PFSK-1 (cell line): ENCODE measurements at regions not wholly inside any gene's neighbourhood (a gene's known extent, or its start where the extent isn't known, plus 50 kb on each side); places are given as distances from the start of the nearest gene placed in this dataset.

Source experiments
- FOXP2 ChIP-seq: optimal IDR thresholded peaks from 2 replicates; pipeline ENCODE3; 2011; ENCODE audit warnings: borderline replicate concordance, control low read depth, inconsistent platforms; ENCODE audit not compliant: insufficient read depth; ENCODE audit errors: extremely low read length, extremely low read depth
- POLR2AphosphoS5 ChIP-seq: IDR thresholded peaks from 2 replicates; pipeline ENCODE4 v1.6.1; 2012; ENCODE audit warnings: low read depth, mild to moderate bottlenecking, control low read depth, low read length, moderate library complexity
- SIN3A ChIP-seq: IDR thresholded peaks from 2 replicates; pipeline ENCODE4 v1.6.1; 2012; ENCODE audit warnings: mild to moderate bottlenecking, low read length, moderate library complexity, borderline replicate concordance; ENCODE audit not compliant: insufficient read depth
- TAF1 ChIP-seq: IDR thresholded peaks from 2 replicates; pipeline ENCODE4 v1.6.1; 2012; ENCODE audit warnings: low read length, control low read depth, borderline replicate concordance; ENCODE audit not compliant: insufficient read depth
- TF ChIP-seq, protein P1 (sequence below), 2 experiments: IDR thresholded peaks; 2 replicates each; pipeline versions ENCODE4 v1.6.1 to v1.8.0; 2011 to 2012; ENCODE audit warnings: low read depth in 2 of 2, low read length in 2 of 2, control low read depth in 1 of 2, inconsistent platforms in 1 of 2, mild to moderate bottlenecking in 1 of 2, moderate library complexity in 1 of 2; ENCODE audit not compliant: insufficient read depth in 1 of 2

DNA sequence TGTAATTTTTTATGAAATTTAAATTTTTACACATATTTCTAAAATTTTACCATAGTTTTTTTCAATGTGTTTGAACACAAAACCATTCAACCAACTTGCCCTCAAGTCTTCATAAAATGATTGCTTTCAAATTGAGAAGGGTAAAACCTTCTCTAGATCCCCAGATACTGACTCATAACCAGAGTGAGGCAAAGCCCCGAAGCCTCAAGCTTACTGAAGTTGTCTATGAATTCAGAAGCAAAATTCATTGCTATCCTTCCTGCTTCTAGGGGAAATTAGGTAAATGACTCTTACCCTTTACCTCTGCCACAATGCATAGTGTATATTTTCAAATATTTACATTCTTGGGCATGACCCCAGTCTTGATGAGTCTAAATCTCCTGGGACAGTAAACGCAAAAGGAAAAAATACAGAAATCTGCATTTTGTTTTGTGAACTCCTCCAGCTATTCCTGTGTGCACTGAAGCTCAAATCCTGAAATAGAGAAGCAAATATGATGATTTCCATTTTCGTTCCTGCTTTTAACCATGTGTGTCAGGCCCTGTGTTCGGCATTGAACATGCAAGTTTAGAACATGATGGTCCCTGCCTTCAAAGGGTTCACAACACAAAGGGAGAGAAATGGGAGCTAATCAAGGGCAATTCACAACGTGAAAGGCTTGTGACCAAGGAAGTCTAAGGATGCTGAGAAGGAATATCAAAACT, 246.3 kb downstream of the SUCLG1 start:
- TF ChIP-seq TAF1 (no peak), POLR2AphosphoS5 (no peak), SIN3A (no peak), FOXP2 (no peak)
- TF ChIP-seq, protein P1, sequence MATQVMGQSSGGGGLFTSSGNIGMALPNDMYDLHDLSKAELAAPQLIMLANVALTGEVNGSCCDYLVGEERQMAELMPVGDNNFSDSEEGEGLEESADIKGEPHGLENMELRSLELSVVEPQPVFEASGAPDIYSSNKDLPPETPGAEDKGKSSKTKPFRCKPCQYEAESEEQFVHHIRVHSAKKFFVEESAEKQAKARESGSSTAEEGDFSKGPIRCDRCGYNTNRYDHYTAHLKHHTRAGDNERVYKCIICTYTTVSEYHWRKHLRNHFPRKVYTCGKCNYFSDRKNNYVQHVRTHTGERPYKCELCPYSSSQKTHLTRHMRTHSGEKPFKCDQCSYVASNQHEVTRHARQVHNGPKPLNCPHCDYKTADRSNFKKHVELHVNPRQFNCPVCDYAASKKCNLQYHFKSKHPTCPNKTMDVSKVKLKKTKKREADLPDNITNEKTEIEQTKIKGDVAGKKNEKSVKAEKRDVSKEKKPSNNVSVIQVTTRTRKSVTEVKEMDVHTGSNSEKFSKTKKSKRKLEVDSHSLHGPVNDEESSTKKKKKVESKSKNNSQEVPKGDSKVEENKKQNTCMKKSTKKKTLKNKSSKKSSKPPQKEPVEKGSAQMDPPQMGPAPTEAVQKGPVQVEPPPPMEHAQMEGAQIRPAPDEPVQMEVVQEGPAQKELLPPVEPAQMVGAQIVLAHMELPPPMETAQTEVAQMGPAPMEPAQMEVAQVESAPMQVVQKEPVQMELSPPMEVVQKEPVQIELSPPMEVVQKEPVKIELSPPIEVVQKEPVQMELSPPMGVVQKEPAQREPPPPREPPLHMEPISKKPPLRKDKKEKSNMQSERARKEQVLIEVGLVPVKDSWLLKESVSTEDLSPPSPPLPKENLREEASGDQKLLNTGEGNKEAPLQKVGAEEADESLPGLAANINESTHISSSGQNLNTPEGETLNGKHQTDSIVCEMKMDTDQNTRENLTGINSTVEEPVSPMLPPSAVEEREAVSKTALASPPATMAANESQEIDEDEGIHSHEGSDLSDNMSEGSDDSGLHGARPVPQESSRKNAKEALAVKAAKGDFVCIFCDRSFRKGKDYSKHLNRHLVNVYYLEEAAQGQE (IDR thresholded peaks at IDR 0.05; ENCODE audit: insufficient read depth in 1 of 2, low read depth in 2 of 2, low read length in 2 of 2) = no peak

- no peak for TF ChIP-seq FOXP2
- TF ChIP-seq, protein P1 (IDR thresholded peaks at IDR 0.05; ENCODE audit: insufficient read depth in 1 of 2, low read depth in 2 of 2, low read length in 2 of 2) = no peak
- no peak for TF ChIP-seq POLR2AphosphoS5
- no peak for TF ChIP-seq TAF1
- no peak for TF ChIP-seq SIN3A
These were observed 249.1 kb downstream of the SUCLG1 start for GRCh38 chr2:84209941-84210340.

DNA sequence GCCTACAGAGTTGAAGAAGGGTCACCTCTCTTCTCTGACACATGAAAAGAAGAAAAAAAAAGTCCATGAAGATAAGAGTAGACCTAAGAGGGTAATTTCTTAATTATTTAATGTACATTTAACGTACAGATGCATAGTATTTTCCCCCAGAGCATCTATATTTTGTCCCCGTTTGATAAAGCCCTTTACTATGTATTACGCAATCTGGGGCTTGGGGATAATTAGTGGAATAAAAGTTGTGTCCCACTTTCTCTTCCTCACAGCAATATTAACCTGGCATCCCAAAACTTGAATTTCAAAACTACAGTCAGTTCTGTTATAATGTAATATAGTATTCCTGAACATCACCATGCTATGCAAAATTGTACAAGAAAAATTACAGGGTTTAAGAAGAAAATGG, 254.1 kb downstream of the SUCLG1 start:
- TF ChIP-seq FOXP2 (no peak), SIN3A (no peak), TAF1 (no peak), POLR2AphosphoS5 (no peak)
- TF ChIP-seq, protein P1 (IDR thresholded peaks at IDR 0.05; ENCODE audit: insufficient read depth in 1 of 2, low read depth in 2 of 2, low read length in 2 of 2) = no peak

DNA sequence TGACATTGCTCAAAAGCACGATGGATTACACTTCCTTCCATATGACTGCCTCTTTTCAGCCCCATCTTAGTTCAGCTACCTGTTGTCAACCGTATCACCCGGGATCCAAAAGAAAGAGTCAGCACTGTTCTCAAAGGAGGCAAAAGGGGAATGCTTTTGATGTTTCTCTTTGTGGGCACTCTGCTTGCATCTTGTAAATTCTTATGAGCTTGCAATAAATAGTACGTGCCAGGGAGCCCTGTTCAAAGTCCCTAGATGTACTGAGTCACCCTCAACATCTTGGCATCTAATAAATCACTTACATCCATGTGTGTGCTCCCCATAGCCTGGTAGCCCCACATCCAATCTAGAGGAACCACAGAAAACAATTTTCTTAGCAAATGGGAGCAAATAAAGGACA, 256.9 kb downstream of the SUCLG1 start:
- TF ChIP-seq FOXP2 (no peak), POLR2AphosphoS5 (no peak), SIN3A (no peak), TAF1 (no peak)
- TF ChIP-seq, protein P1 (IDR thresholded peaks at IDR 0.05; ENCODE audit: insufficient read depth in 1 of 2, low read depth in 2 of 2, low read length in 2 of 2) = no peak

GRCh38 chr2:84201158-84201557, 257.9 kb downstream of the SUCLG1 start:
- no peak for TF ChIP-seq POLR2AphosphoS5
- TF ChIP-seq, protein P1 (IDR thresholded peaks at IDR 0.05; ENCODE audit: insufficient read depth in 1 of 2, low read depth in 2 of 2, low read length in 2 of 2) = no peak
- no peak for TF ChIP-seq FOXP2
- no peak for TF ChIP-seq SIN3A
- TF ChIP-seq TAF1 = no peak
